NCI-H2227 (cell line): ENCODE measurements at regions not wholly inside any gene's neighbourhood (a gene's known extent, or its start where the extent isn't known, plus 50 kb on each side); places are given as distances from the start of the nearest gene placed in this dataset.

Experiments
- DNase-seq: peaks from one replicate; lab custom pipeline; 2025; ENCODE audit not compliant: unreplicated experiment; lab: John Stamatoyannopoulos, UW

GRCh38 chr1:218967254-218967653 lies 206.4 kb upstream of the LYPLAL1 start:
- DNase-seq, result no peak

GRCh38 chr1:218967836-218968235 lies 205.8 kb upstream of the LYPLAL1 start:
- no peak for DNase-seq

- no peak for DNase-seq
Observed at GRCh38 chr1:218969006-218969405, 204.7 kb upstream of the LYPLAL1 start.

- no peak for DNase-seq
Observed at GRCh38 chr1:218970397-218970990, 203.2 kb upstream of the LYPLAL1 start.

- DNase-seq, result no peak
Observed at GRCh38 chr1:218971156-218971555, 202.5 kb upstream of the LYPLAL1 start.

- DNase-seq, result no peak
Observed at GRCh38 chr1:218980881-218981280, 192.8 kb upstream of the LYPLAL1 start.

GRCh38 chr1:218982482-218982881 lies 191.2 kb upstream of the LYPLAL1 start:
- DNase-seq, result no peak

- no peak for DNase-seq
Observed at GRCh38 chr1:218983433-218983832, 190.2 kb upstream of the LYPLAL1 start.

GRCh38 chr1:218983848-218984247 lies 189.8 kb upstream of the LYPLAL1 start:
- DNase-seq, result no peak

GRCh38 chr1:218985424-218985984 lies 188.2 kb upstream of the LYPLAL1 start:
- no peak for DNase-seq

GRCh38 chr1:218986816-218987215 lies 186.9 kb upstream of the LYPLAL1 start:
- DNase-seq, result no peak

GRCh38 chr1:218990019-218990418 lies 183.7 kb upstream of the LYPLAL1 start:
- no peak for DNase-seq

- no peak for DNase-seq
Observed at GRCh38 chr1:218991089-218991488, 182.6 kb upstream of the LYPLAL1 start.

- no peak for DNase-seq
Observed at GRCh38 chr1:218994615-218995014, 179.1 kb upstream of the LYPLAL1 start.

- no peak for DNase-seq
Observed at GRCh38 chr1:218995091-218995665, 178.5 kb upstream of the LYPLAL1 start.

GRCh38 chr1:218996362-218996761 lies 177.3 kb upstream of the LYPLAL1 start:
- DNase-seq, result no peak

- DNase-seq, result no peak
Observed at GRCh38 chr1:219000005-219000404, 173.7 kb upstream of the LYPLAL1 start.

- no peak for DNase-seq
Observed at GRCh38 chr1:219000631-219001030, 173.0 kb upstream of the LYPLAL1 start.

GRCh38 chr1:219010720-219011119 lies 163.0 kb upstream of the LYPLAL1 start:
- no peak for DNase-seq

GRCh38 chr1:219020386-219020785 lies 153.3 kb upstream of the LYPLAL1 start:
- no peak for DNase-seq

- no peak for DNase-seq
Observed at GRCh38 chr1:219020846-219021245, 152.8 kb upstream of the LYPLAL1 start.

- no peak for DNase-seq
Observed at GRCh38 chr1:219027146-219027673, 146.5 kb upstream of the LYPLAL1 start.

- no peak for DNase-seq
Observed at GRCh38 chr1:219031809-219032208, 141.9 kb upstream of the LYPLAL1 start.
